Pancreas (tissue), 10 donors: ENCODE measurements at regions not wholly inside any gene's neighbourhood (a gene's known extent, or its start where the extent isn't known, plus 50 kb on each side); places are given as distances from the start of the nearest gene placed in this dataset.

Source experiments
- ATAC-seq, 4 donors: fragments of 200-7000 bp; cut with Tn5 transposase; one replicate each; pipeline versions ENCODE4 v1.8.0 to v1.9.1; 2020; ENCODE audit warnings: mild to moderate bottlenecking in 4 of 4, moderate library complexity in 4 of 4
- DNase-seq, 6 donors: peaks; one replicate each; pipeline ENCODE4 v3.0.0-alpha.2; 2020
- FAIRE-seq: peaks from 2 replicates; lab custom pipeline; 2012; peaks lifted over from hg19 to GRCh38; lab: Jason Lieb, UNC
- H3K27ac ChIP-seq, 4 donors: fragments of 200-600 bp; sonication (generic); 1 replicate in 3 of 4; 2 replicates in 1 of 4; pipeline versions ENCODE4 v1.5.0 to v1.8.0; 2020
- H3K27me3 ChIP-seq, 4 donors: fragments of 200-600 bp; one replicate each; pipeline ENCODE4 v1.8.0; 2021
- H3K36me3 ChIP-seq, 3 donors: fragments of 200-600 bp; sonication (generic) in 1 of 3; one replicate each; pipeline versions ENCODE4 v1.5.0 to v1.8.0; 2020 to 2021
- H3K4me1 ChIP-seq, 3 donors: fragments of 200-600 bp; one replicate each; pipeline ENCODE4 v1.8.0; 2021
- H3K4me3 ChIP-seq, 4 donors: fragments of 200-600 bp; sonication (generic) in 2 of 4; one replicate each; pipeline versions ENCODE4 v1.5.0 to v1.8.0; 2020 to 2021
- H3K9me3 ChIP-seq, 4 donors: fragments of 200-600 bp; one replicate each; pipeline ENCODE4 v1.8.0; 2021
- WGBS, 2 donors: extraction: QIAGEN DNeasy Blood & Tissue Kit; methylation state at CpG; one replicate each; pipeline ENCODE4 v1.1.7; 2013; 5-methylcytosine and 5-hydroxymethylcytosine counted together
- intact Hi-C, 3 donors: fragments of 100-400 bp; cut with DNase I; formaldehyde crosslinking; loops; one replicate each; pipeline versions ENCODE4 v1.11.1 to v1.14.2; 2022
- TF ChIP-seq, protein P1 (sequence below), 4 donors: fragments of 200-600 bp; sonication (generic) in 3 of 4; IDR thresholded peaks; one replicate each; pipeline versions ENCODE4 v1.5.0 to v1.8.0; 2021; ENCODE audit warnings: antibody characterized with exemption in 4 of 4
- donor health status: healthy with polysubstance abuse.
- donor health status: DM: no; HTN: no; CAD: no; lungs with moderate emphysema.
- donor health status: DM: no; HTN: no; CAD: no.
- donor health status: control.
- donor health status: control.
- donor health status: Bipolar disorder and iron deficiency.
- donor health status: DM: yes; HTN: yes; CAD: no.
- donor health status: DM: no; HTN: no; CAD: no.
- donor health status: DM: no; HTN: no; CAD: no.
- donor health status: DM: yes; HTN: yes; CAD: no.

DNA sequence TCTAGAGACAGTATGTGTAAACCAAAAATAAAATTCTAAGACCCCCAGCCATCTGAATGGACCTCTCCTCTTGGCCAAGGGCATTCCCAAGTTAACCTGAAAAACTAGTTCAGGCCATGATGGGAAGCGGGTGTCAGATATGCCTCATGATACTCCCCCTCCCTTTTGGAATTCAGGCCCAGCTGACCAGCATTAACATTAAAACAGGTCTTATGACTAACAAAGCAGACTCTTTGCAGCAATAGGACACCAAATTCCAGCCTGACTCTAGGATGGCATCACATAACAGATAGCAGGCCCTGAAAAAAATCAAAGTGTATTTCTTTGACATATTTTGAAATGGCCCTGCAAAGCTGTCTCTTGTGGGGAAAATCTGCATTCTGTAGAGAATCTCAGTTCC, 73.3 kb upstream of the L3MBTL4 start:
- Histone ChIP-seq H3K27me3 (no peaks in the 10 kb centered on the region), H3K36me3 (no peaks in the 10 kb centered on the region), H3K9me3 (no peaks in the 10 kb centered on the region), H3K4me3 (no peak overlapping the region), H3K4me1 (no peaks in the 10 kb centered on the region), H3K27ac (no peak overlapping the region)
- FAIRE-seq (no peak), DNase-seq (no peak), ATAC-seq (no peak)
- TF ChIP-seq, protein P1, sequence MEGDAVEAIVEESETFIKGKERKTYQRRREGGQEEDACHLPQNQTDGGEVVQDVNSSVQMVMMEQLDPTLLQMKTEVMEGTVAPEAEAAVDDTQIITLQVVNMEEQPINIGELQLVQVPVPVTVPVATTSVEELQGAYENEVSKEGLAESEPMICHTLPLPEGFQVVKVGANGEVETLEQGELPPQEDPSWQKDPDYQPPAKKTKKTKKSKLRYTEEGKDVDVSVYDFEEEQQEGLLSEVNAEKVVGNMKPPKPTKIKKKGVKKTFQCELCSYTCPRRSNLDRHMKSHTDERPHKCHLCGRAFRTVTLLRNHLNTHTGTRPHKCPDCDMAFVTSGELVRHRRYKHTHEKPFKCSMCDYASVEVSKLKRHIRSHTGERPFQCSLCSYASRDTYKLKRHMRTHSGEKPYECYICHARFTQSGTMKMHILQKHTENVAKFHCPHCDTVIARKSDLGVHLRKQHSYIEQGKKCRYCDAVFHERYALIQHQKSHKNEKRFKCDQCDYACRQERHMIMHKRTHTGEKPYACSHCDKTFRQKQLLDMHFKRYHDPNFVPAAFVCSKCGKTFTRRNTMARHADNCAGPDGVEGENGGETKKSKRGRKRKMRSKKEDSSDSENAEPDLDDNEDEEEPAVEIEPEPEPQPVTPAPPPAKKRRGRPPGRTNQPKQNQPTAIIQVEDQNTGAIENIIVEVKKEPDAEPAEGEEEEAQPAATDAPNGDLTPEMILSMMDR (IDR thresholded peaks at IDR 0.05): no peak
- WGBS, 2 donors: 80 to 87% methylated on average over 1 of the region's 1 CpG
- intact Hi-C loops: loop anchor here in 1 of 3 donors (10.0 kb wide), 1 partner anchor 613 kb away; no protein-coding TSS in a partner anchor

DNA sequence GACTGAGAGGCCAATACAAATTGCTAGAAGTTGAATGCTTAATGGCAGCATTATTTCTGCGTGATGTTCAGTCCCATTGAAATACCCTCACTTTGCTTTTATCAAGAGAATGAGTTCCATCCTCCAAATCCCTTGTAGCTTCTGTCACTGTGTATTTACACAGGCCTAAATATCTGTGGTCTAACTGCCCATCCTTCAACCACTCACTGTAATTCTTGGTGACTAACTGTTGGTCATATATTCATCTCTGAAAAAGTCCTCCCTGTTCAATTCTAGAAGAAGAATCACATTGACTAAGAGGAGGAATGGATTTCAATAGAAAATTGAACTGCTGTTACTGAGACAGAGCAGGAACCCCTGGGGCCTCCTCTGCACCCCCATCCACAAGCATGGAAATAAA, 74.2 kb upstream of the L3MBTL4 start:
- DNase-seq (no peak), FAIRE-seq (no peak), ATAC-seq (no peak)
- intact Hi-C loops: loop anchor here in 1 of 3 donors (10.0 kb wide), 1 partner anchor 614 kb away; no protein-coding TSS in a partner anchor
- H3K4me1 ChIP-seq: no peaks in the 10 kb centered on the region
- H3K27ac ChIP-seq: no peak overlapping the region
- no peaks in the 10 kb centered on the region for H3K27me3 ChIP-seq
- 91 to 93% methylated on average over 1 of the region's 1 CpG for WGBS, 2 donors
- no peaks in the 10 kb centered on the region for H3K9me3 ChIP-seq
- no peak overlapping the region for H3K4me3 ChIP-seq
- H3K36me3 ChIP-seq: no peaks in the 10 kb centered on the region
- TF ChIP-seq, protein P1 (IDR thresholded peaks at IDR 0.05): no peak

DNA sequence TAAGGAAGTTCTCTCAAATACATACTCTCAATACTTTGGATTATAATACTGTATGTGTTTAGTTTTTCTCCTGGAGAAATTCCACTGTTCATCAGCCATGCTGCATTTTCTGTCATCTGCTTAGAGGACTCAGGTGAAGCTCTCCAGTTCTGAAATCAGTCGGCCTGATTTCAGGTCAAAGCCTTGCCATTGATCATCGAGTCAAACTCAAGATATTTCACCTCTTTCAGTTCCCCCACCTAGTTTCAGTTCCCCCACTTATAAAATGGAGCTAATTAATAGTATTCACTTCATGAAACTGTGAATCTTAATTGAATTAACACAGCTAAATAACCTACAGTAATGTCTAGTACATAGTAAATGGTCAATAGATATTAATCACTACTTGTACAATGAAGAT, 75.3 kb upstream of the L3MBTL4 start:
- DNase-seq: no peak

DNA sequence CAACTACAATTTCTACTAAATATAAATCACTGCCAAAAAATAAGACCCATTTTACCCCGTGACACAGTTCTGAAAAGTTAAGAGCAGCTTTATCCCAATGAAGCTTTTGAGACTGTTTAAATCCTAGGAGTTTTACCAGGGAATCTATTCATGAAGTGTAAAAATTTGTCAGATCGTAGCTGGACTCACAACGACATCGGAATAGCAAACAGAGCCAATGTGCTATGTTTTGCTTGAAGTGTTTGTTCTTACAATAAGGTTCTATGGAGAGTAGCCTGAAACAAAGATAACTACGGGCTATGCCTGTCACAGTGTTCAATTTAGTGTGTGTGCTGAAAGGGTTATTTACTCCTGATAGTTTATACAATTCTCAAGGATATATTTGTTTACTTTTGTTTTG, 78.5 kb upstream of the L3MBTL4 start:
- Histone ChIP-seq H3K36me3 (no peaks in the 10 kb centered on the region), H3K9me3 (no peaks in the 10 kb centered on the region), H3K4me3 (no peak overlapping the region), H3K27ac (no peak overlapping the region), H3K27me3 (no peaks in the 10 kb centered on the region), H3K4me1 (no peaks in the 10 kb centered on the region)
- ATAC-seq (no peak), DNase-seq (no peak), FAIRE-seq (no peak)
- TF ChIP-seq, protein P1 (IDR thresholded peaks at IDR 0.05): no peak
- 46 to 52% methylated on average over 5 of the region's 5 CpGs for WGBS, 2 donors
- intact Hi-C loops: loop anchor here in 1 of 3 donors (10.0 kb wide), 1 partner anchor 1418 kb away; no protein-coding TSS in a partner anchor

More for the DNA sequence above, 75.3 kb upstream of the L3MBTL4 start:
- FAIRE-seq (no peak), ATAC-seq (no peak)
- no peaks in the 10 kb centered on the region for H3K9me3 ChIP-seq
- H3K36me3 ChIP-seq: no peaks in the 10 kb centered on the region
- 36 to 53% methylated on average over 2 of the region's 2 CpGs for WGBS, 2 donors
- H3K4me1 ChIP-seq: no peaks in the 10 kb centered on the region
- no peak overlapping the region for H3K4me3 ChIP-seq
- TF ChIP-seq, protein P1 (IDR thresholded peaks at IDR 0.05): no peak
- no peaks in the 10 kb centered on the region for H3K27me3 ChIP-seq
- intact Hi-C loops: loop anchor here in 1 of 3 donors (10.0 kb wide), 2 partner anchors 615 to 1415 kb away; no protein-coding TSS in a partner anchor
- no peak overlapping the region for H3K27ac ChIP-seq

DNA sequence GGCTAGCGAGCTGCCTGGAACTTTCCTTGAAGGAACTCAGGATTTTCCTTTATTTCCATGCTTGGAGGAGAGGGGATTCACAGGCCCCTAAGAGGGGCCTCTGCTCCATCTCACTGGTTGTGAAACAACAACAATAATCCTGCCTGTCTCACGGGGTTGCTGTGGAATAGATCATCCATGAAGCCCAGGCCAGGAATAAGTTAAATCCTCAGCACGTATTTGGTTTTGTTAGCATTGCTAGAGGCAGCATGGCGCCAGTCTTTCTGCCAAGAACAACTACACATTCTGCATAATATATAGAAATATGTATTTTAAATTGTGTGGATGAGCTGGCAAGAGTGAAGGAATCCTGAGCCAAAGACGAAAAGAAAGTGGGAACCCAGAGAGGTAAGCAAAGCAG, 80.8 kb upstream of the L3MBTL4 start:
- intact Hi-C loops: loop anchor here in 1 of 3 donors (10.0 kb wide), 1 partner anchor 1421 kb away; no protein-coding TSS in a partner anchor
- Histone ChIP-seq H3K4me3 (no peak overlapping the region), H3K36me3 (no peaks in the 10 kb centered on the region), H3K27ac (no peak overlapping the region), H3K4me1 (no peaks in the 10 kb centered on the region), H3K9me3 (no peaks in the 10 kb centered on the region), H3K27me3 (no peaks in the 10 kb centered on the region)
- TF ChIP-seq, protein P1 (IDR thresholded peaks at IDR 0.05): no peak
- ATAC-seq (no peak), DNase-seq (no peak), FAIRE-seq (no peak)
- 68 to 77% methylated on average over 5 of the region's 5 CpGs for WGBS, 2 donors
